ENCODE measurements at regions not wholly inside any gene's neighbourhood (a gene's known extent, or its start where the extent isn't known, plus 50 kb on each side); places are given as distances from the start of the nearest gene placed in this dataset.

GRCh38 chr1:29502225-29502910, 266.0 kb downstream of the PTPRU start:
- TF ChIP-seq, protein P1, sequence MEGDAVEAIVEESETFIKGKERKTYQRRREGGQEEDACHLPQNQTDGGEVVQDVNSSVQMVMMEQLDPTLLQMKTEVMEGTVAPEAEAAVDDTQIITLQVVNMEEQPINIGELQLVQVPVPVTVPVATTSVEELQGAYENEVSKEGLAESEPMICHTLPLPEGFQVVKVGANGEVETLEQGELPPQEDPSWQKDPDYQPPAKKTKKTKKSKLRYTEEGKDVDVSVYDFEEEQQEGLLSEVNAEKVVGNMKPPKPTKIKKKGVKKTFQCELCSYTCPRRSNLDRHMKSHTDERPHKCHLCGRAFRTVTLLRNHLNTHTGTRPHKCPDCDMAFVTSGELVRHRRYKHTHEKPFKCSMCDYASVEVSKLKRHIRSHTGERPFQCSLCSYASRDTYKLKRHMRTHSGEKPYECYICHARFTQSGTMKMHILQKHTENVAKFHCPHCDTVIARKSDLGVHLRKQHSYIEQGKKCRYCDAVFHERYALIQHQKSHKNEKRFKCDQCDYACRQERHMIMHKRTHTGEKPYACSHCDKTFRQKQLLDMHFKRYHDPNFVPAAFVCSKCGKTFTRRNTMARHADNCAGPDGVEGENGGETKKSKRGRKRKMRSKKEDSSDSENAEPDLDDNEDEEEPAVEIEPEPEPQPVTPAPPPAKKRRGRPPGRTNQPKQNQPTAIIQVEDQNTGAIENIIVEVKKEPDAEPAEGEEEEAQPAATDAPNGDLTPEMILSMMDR (IDR thresholded peaks at IDR 0.05; ENCODE audit: insufficient read depth, missing control alignments) = no peak
- no peak for FAIRE-seq
- DNase-seq (ENCODE audit: insufficient read length, low spot score) = no peak

DNA sequence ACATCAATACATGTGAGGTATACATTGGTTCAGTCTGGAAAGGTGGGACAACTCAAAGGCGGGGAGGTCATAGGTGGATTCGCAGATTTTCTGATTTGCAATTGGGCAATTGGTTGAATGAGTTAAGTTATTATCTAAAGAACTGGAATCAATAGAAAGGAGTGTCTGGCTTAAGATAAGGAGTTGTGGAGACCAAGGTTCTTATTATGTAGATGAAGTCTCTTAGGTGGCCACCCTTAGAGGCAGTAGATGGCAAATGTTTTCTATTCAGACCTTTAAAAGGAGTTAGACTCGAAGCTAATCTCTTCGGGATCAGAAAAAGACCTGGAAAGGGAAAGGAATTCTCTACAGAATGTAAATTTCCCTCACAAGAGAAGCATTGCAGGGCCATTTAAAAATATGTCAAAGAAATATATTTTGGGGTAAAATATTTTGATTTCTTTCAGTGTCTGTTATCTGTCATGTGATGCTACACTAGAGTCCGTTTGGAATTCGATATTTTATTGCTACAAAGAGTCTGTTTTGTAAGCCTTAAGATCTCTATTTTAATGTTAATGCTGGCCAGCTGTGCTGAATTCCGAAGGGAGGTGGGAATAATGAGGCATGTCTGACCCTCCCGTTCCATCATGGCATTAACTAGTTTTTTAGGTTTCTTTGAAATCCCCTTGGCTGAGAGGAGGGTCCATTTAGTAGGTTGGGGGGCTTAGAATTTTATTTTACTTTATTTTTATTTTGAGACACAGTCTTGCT, 265.1 kb downstream of the PTPRU start:
- TF ChIP-seq, protein P1 (IDR thresholded peaks at IDR 0.05; ENCODE audit: insufficient read depth, missing control alignments) = no peak
- DNase-seq (ENCODE audit: insufficient read length, low spot score) (no peak), FAIRE-seq (no peak)

DNA sequence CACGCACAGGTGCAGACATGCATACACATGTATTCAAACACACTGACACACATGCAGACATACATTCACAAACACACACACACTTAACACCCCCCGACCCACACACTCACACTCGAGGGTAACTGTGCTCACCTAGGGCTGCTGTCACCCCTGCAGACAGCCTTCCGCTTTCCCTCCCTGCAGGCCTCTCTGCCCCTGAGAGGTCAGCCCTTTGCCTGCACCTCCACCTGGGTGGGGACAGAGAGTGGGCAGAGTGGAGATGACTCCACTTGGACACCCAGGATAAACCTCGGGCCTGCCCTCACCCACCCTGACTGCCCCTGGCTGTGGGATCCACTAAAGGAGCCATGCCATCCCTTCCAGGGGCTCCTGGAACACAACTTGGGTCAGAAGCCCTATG, 264.3 kb downstream of the PTPRU start:
- TF ChIP-seq, protein P1 (IDR thresholded peaks at IDR 0.05; ENCODE audit: insufficient read depth, missing control alignments) = no peak
- FAIRE-seq = no peak

DNA sequence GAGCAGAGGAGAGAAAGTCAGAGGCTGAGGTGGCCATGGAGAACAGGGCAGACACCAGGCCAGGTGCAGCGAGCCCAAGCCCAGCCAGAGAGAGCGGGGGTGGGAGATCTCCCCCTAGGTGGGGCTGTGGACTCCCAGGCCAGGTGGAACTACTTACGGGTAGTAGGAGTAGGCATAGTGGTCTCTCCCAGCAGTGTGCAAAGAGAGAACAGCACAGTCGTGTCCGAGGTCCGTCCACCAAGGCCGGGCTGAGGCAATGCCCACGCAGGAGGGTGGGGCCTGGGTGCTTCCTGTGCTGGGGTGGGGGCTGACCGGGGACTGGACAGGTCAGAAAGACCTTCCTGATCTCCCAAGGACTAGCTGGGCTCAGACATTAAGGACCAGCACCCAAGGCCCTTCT, 263.7 kb downstream of the PTPRU start:
- FAIRE-seq (no peak), DNase-seq (ENCODE audit: insufficient read length, low spot score) (no peak)
- TF ChIP-seq, protein P1 (IDR thresholded peaks at IDR 0.05; ENCODE audit: insufficient read depth, missing control alignments) = no peak

More for the DNA sequence above, 264.3 kb downstream of the PTPRU start:
- no peak for DNase-seq (ENCODE audit: insufficient read length, low spot score)

GRCh38 chr1:29499104-29499650, 262.9 kb downstream of the PTPRU start:
- TF ChIP-seq, protein P1 (IDR thresholded peaks at IDR 0.05; ENCODE audit: insufficient read depth, missing control alignments) = no peak
- no peak for DNase-seq (ENCODE audit: insufficient read length, low spot score)
- FAIRE-seq = no peak

GRCh38 chr1:29498126-29499103, 262.1 kb downstream of the PTPRU start:
- DNase-seq (ENCODE audit: insufficient read length, low spot score) (no peak), FAIRE-seq (no peak)
- TF ChIP-seq, protein P1 (IDR thresholded peaks at IDR 0.05; ENCODE audit: insufficient read depth, missing control alignments) = no peak

Measured in D721Med (cell line).